Neural progenitor cell (in vitro differentiated cells): ENCODE measurements at regions not wholly inside any gene's neighbourhood (a gene's known extent, or its start where the extent isn't known, plus 50 kb on each side); places are given as distances from the start of the nearest gene placed in this dataset.

Experiments
- DNase-seq: peaks from one replicate; pipeline ENCODE4 v3.0.0-alpha.2; 2016; ENCODE audit warnings: low spot score
- H2AFZ ChIP-seq: fragments of 200-600 bp; sonication (generic); replicated peaks from 2 replicates; pipeline ENCODE4 v1.6.1; 2016; ENCODE audit warnings: antibody characterized with exemption
- H3F3A ChIP-seq: fragments of 200-600 bp; sonication (generic); 2 replicates; pipeline ENCODE4 v1.6.1; 2016; ENCODE audit warnings: antibody characterized with exemption, low read depth
- H3K27ac ChIP-seq: fragments of 200-600 bp; sonication (generic); 2 replicates; pipeline ENCODE4 v1.5.1; 2016; ENCODE audit warnings: mild to moderate bottlenecking
- H3K27me3 ChIP-seq: fragments of 200-600 bp; sonication (generic); 2 replicates; pipeline ENCODE4 v1.6.1; 2016; ENCODE audit warnings: mild to moderate bottlenecking, moderate library complexity
- H3K36me3 ChIP-seq: fragments of 200-600 bp; sonication (generic); 2 replicates; pipeline ENCODE4 v1.5.1; 2016
- H3K4me1 ChIP-seq: fragments of 200-600 bp; sonication (generic); 2 replicates; pipeline ENCODE4 v1.6.1; 2016; ENCODE audit warnings: mixed run types
- H3K4me2 ChIP-seq: fragments of 200-600 bp; sonication (generic); 2 replicates; pipeline ENCODE4 v1.6.1; 2016
- H3K4me3 ChIP-seq: fragments of 200-600 bp; sonication (generic); 2 replicates; pipeline ENCODE4 v1.5.1; 2016
- H3K79me2 ChIP-seq: fragments of 200-600 bp; sonication (generic); 2 replicates; pipeline ENCODE4 v1.6.1; 2016; ENCODE audit warnings: low read depth
- H3K9ac ChIP-seq: fragments of 200-600 bp; sonication (generic); 2 replicates; pipeline ENCODE4 v1.6.1; 2016
- H3K9me3 ChIP-seq: fragments of 200-600 bp; sonication (generic); 2 replicates; pipeline ENCODE4 v1.5.1; 2016; ENCODE audit warnings: low read depth
- H4K20me1 ChIP-seq: fragments of 200-600 bp; sonication (generic); 2 replicates; pipeline ENCODE4 v1.6.1; 2016; ENCODE audit warnings: low read depth
- H3K27ac Mint-ChIP-seq: 3 replicates; pipeline ENCODE4 v1.8.0; 2021; ENCODE audit warnings: mixed read lengths
- H3K27me3 Mint-ChIP-seq: 2 replicates; pipeline ENCODE4 v1.8.0; 2022; ENCODE audit warnings: low read depth, mild to moderate bottlenecking, inconsistent platforms, moderate library complexity, mixed read lengths; ENCODE audit not compliant: insufficient read depth
- H3K36me3 Mint-ChIP-seq: 3 replicates; pipeline ENCODE4 v1.8.0; 2021; ENCODE audit warnings: mixed read lengths
- H3K4me1 Mint-ChIP-seq: 3 replicates; pipeline ENCODE4 v1.8.0; 2021; ENCODE audit warnings: mixed read lengths
- H3K4me3 Mint-ChIP-seq: 3 replicates; pipeline ENCODE4 v1.8.0; 2021; ENCODE audit warnings: mild to moderate bottlenecking, moderate library complexity, mixed read lengths
- H3K9me3 Mint-ChIP-seq: 3 replicates; pipeline ENCODE4 v1.8.0; 2020; ENCODE audit warnings: mixed read lengths
- CTCF ChIP-seq: fragments of 200-600 bp; sonication (generic); IDR thresholded peaks from 2 replicates; pipeline ENCODE4 v1.5.1; 2017; ENCODE audit warnings: antibody characterized with exemption, mild to moderate bottlenecking
- EZH2 ChIP-seq: fragments of 200-600 bp; sonication (generic); IDR thresholded peaks from 2 replicates; pipeline ENCODE4 v1.6.1; 2017; ENCODE audit warnings: antibody characterized with exemption, mild to moderate bottlenecking, moderate library complexity
- EZH2phosphoT487 ChIP-seq: fragments of 200-600 bp; sonication (generic); IDR thresholded peaks from 2 replicates; pipeline ENCODE4 v1.6.1; 2017; ENCODE audit warnings: antibody characterized with exemption

- H3K27me3 ChIP-seq = no peaks in the 10 kb centered on the region
- H2AFZ ChIP-seq = peak overlapping the region; percentile 5
- H3K4me2 ChIP-seq = no peak overlapping the region
- no peak overlapping the region for H3K4me3 ChIP-seq
- DNase-seq = no peak
- TF ChIP-seq CTCF (no peak), EZH2phosphoT487 (no peak), EZH2 (no peak)
- Mint-ChIP-seq H3K27ac (no peak overlapping the region), H3K36me3 (no peaks in the 10 kb centered on the region), H3K4me3 (no peak overlapping the region), H3K4me1 (peaks cover 5% of the 10 kb centered on the region), H3K9me3 (peaks cover 5% of the 10 kb centered on the region), H3K27me3 (peaks cover 2% of the 10 kb centered on the region)
- H3K4me1 ChIP-seq = peaks cover 5% of the 10 kb centered on the region
- no peaks in the 10 kb centered on the region for H4K20me1 ChIP-seq
- no peak overlapping the region for H3K9ac ChIP-seq
- peaks cover 17% of the 10 kb centered on the region for H3F3A ChIP-seq
- no peaks in the 10 kb centered on the region for H3K9me3 ChIP-seq
- no peaks in the 10 kb centered on the region for H3K79me2 ChIP-seq
- no peaks in the 10 kb centered on the region for H3K36me3 ChIP-seq
- H3K27ac ChIP-seq = no peak overlapping the region
Measured at GRCh38 chrX:22325096-22325495, 52.4 kb downstream of the CBLL2 start.

- DNase-seq = no peak
- TF ChIP-seq EZH2phosphoT487 (no peak), CTCF (no peak), EZH2 (no peak)
- Mint-ChIP-seq H3K4me3 (no peak overlapping the region), H3K9me3 (peaks cover 2% of the 10 kb centered on the region), H3K27ac (no peak overlapping the region), H3K27me3 (peaks cover 2% of the 10 kb centered on the region), H3K4me1 (no peaks in the 10 kb centered on the region), H3K36me3 (no peaks in the 10 kb centered on the region)
- no peak overlapping the region for H2AFZ ChIP-seq
- no peak overlapping the region for H3K4me3 ChIP-seq
- no peaks in the 10 kb centered on the region for H3K79me2 ChIP-seq
- H3K4me2 ChIP-seq = no peak overlapping the region
- no peaks in the 10 kb centered on the region for H3K4me1 ChIP-seq
- H4K20me1 ChIP-seq = no peaks in the 10 kb centered on the region
- peaks cover 2% of the 10 kb centered on the region for H3K9me3 ChIP-seq
- H3K9ac ChIP-seq = no peak overlapping the region
- H3F3A ChIP-seq = no peaks in the 10 kb centered on the region
- no peaks in the 10 kb centered on the region for H3K36me3 ChIP-seq
- H3K27me3 ChIP-seq = no peaks in the 10 kb centered on the region
- H3K27ac ChIP-seq = no peak overlapping the region
Measured at GRCh38 chrX:22329783-22330182, 57.1 kb downstream of the CBLL2 start.

GRCh38 chrX:22338740-22339139 is 66.0 kb downstream of the CBLL2 start:
- Histone ChIP-seq H3F3A (no peaks in the 10 kb centered on the region), H3K4me2 (no peak overlapping the region), H3K9me3 (peaks cover 5% of the 10 kb centered on the region), H2AFZ (no peak overlapping the region), H3K36me3 (no peaks in the 10 kb centered on the region), H3K79me2 (no peaks in the 10 kb centered on the region), H4K20me1 (no peaks in the 10 kb centered on the region), H3K4me1 (no peaks in the 10 kb centered on the region), H3K4me3 (no peak overlapping the region), H3K27ac (no peak overlapping the region), H3K9ac (no peak overlapping the region), H3K27me3 (no peaks in the 10 kb centered on the region)
- Mint-ChIP-seq H3K9me3 (peaks cover 8% of the 10 kb centered on the region), H3K27ac (no peak overlapping the region), H3K27me3 (no peaks in the 10 kb centered on the region), H3K4me3 (no peak overlapping the region), H3K4me1 (no peaks in the 10 kb centered on the region), H3K36me3 (no peaks in the 10 kb centered on the region)
- no peak for DNase-seq
- TF ChIP-seq CTCF = no peak
- no peak for TF ChIP-seq EZH2phosphoT487
- no peak for TF ChIP-seq EZH2
